ENCODE measurements at regions not wholly inside any gene's neighbourhood (a gene's known extent, or its start where the extent isn't known, plus 50 kb on each side); places are given as distances from the start of the nearest gene placed in this dataset.
"Not testable (repeated sequence)": the region's sequence is repeated elsewhere in the genome, so short reads cannot be mapped to it uniquely, and the experiment has no call there.

- DNase-seq (ENCODE audit: extremely low read depth in 1 of 11, low read depth in 9 of 11, low spot score in 4 of 11) = no peak
Measured at GRCh38 chr5:85340790-85341189, 956.1 kb upstream of the EDIL3 start.

- DNase-seq (ENCODE audit: extremely low read depth in 1 of 11, low read depth in 9 of 11, low spot score in 4 of 11) = no peak
Measured at GRCh38 chr5:85345818-85346217, 961.1 kb upstream of the EDIL3 start.

- DNase-seq (ENCODE audit: extremely low read depth in 1 of 11, low read depth in 9 of 11, low spot score in 4 of 11) = no peak
Measured at GRCh38 chr5:85357309-85357708, 972.6 kb upstream of the EDIL3 start.

GRCh38 chr5:85375525-85375924 is 990.8 kb upstream of the EDIL3 start:
- DNase-seq (ENCODE audit: extremely low read depth in 1 of 11, low read depth in 9 of 11, low spot score in 4 of 11) = no peak

DNA sequence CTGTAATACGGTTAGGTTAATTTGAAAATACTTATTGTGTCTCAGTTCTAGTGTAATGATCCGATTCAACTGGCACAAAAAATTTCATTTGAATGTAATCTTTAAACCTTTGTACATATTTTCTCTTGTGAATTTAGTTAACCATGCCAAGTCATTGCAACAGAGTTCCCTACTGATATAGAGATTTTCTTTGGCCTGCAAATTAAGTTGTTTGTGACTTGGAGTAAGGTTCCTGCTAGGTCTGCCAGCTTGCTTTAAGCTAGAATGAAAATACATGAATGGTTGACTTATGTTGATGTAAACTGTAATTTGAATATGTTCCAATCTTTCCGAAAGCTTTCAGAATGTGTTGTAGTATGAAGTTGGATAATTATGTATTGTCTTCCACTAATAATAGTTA is 1004.1 kb upstream of the EDIL3 start:
- peak in 1 of 11 donors; percentile 1 for DNase-seq (ENCODE audit: extremely low read depth in 1 of 11, low read depth in 9 of 11, low spot score in 4 of 11)

DNA sequence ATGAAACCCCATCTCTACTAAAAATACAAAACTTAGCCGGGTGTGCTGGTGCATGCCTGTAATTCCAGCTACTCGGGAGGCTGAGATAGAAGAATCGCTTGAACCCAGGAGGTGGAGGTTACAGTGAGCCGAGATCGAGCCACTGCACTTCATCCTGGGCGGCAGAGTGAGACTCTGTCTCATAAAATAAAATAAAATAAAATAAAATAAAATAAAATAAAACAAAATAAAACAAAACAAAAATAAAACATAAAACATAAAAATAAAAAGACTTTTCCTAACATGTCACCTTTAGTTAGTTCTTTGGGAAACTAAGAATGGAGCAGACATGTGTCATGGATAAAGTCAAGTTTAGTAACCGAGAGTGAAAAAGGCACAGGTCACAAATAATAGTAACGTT is 1007.6 kb upstream of the EDIL3 start:
- DNase-seq (ENCODE audit: extremely low read depth in 1 of 11, low read depth in 9 of 11, low spot score in 4 of 11) = not testable (repeated sequence)

- no peak for DNase-seq (ENCODE audit: extremely low read depth in 1 of 11, low read depth in 9 of 11, low spot score in 4 of 11)
Measured at GRCh38 chr5:85395526-85395925, 1010.8 kb upstream of the EDIL3 start.

DNA sequence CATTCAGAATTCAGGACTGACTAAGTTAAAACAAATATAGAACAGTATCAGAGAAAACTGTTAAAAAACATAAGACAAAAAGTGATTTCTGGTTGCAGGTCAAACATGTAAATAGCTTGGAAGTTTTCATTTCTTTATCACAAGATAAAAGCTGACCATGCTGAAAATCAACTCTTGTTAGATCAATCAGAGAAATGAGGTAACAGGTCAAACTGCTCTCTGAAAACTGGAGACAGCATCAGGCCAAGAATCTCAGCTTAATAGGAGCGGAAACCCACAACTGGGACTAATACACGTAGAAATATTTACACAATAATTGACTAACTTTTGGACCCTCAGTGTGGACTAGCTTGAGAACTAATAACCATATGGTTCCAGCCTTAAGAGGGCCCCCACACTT is 1012.8 kb upstream of the EDIL3 start:
- no peak for DNase-seq (ENCODE audit: extremely low read depth in 1 of 11, low read depth in 9 of 11, low spot score in 4 of 11)

DNA sequence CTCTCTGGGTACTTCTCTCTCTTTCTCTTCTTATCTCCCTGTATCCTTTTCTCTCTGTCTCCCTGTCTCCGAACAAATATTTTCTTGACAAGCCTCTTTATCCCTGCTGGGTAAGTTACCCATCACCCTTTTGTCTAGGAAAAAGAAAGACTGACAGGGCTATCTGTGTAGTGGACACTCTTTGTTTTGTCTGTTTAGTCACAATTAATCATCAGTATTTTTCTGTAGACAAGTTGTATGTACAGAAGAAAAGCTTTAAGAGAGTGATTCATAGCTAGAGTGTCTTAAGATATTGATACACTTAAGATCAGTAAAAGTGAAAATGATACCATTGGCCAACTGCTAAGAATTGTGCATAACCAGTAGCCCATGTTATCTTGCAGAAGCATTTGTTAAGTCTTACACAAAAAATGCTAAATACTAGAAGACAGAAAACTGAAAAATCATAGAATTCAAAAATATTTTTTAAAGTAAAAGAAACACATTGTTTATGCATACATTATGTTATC is 1043.8 kb upstream of the EDIL3 start:
- DNase-seq (ENCODE audit: extremely low read depth in 1 of 11, low read depth in 9 of 11, low spot score in 4 of 11) = no peak

DNA sequence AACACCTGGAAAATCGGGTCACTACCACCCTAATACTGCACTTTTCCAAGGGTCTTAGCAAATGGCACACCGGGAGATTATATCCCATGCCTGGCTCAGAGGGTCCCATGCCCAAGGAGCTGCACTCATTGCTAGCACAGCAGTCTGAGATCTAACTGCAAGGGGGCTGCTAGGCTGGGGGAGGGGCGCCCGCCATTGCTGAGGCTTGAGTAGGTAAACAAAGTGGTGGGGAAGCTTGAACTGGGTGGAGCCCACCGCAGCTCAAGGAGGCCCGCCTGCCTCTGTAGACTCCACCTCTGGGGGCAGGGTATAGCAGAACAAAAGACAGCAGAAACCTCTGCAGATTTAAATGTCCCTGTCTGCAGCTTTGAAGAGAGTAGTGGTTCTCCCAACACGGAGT is 1047.0 kb upstream of the EDIL3 start:
- DNase-seq (ENCODE audit: extremely low read depth in 1 of 11, low read depth in 9 of 11, low spot score in 4 of 11) = not testable (repeated sequence)

DNA sequence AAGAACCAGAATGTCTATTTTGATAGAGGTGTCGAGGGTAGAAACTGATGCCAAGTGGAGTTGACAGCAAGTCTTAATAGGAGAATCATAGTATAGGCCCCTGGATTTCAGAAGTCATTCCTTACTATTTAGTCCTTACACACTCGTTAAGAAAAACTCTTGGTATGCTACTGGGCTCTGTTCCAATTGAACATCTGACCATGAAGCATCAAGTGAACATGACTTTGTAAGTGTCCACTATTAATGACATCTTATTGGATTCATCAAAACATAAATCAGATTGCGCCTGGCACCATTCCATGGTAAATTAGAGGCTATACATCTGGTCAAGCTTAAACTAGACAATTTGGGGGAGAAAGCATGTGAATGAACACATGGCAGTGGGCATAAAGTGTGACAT is 1056.5 kb upstream of the EDIL3 start:
- DNase-seq (ENCODE audit: extremely low read depth in 1 of 11, low read depth in 9 of 11, low spot score in 4 of 11) = no peak

DNA sequence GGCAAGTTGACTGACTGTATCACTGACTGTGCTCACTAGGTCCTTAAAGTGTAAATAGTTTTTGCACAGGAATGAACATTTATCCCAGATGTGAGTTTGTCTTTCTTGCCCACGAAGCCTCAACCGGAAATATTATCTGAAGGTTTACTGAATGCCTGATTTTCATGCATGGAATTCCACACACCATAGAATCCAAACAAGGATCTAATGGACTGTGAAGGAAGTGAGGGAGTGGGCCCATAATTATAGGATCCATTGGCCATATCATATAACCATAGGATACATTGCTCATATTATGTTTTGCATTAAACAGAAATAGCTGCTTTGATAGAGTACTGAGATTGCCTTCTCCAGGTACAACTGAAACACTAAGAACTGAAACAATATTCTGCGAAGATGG is 1057.2 kb upstream of the EDIL3 start:
- no peak for DNase-seq (ENCODE audit: extremely low read depth in 1 of 11, low read depth in 9 of 11, low spot score in 4 of 11)

- DNase-seq (ENCODE audit: extremely low read depth in 1 of 11, low read depth in 9 of 11, low spot score in 4 of 11) = no peak
Measured at GRCh38 chr5:85452322-85453025, 1067.8 kb upstream of the EDIL3 start.

DNA sequence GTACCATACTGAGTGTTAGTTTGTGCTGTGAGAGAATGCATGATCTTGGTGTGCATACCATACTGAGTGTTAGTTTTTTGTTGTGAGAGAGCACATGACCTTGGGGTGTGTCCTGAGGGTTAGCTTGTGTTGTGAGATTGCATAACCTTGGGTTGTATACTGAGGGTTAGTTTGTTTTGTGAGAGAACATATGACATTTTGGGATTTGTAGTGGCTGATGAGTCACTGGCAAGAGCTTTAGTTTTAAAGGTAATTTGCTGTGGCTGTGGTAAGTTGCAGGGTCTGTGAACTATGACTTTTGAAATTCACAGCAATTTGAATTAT is 1068.3 kb upstream of the EDIL3 start:
- DNase-seq (ENCODE audit: extremely low read depth in 1 of 11, low read depth in 9 of 11, low spot score in 4 of 11) = no peak

DNA sequence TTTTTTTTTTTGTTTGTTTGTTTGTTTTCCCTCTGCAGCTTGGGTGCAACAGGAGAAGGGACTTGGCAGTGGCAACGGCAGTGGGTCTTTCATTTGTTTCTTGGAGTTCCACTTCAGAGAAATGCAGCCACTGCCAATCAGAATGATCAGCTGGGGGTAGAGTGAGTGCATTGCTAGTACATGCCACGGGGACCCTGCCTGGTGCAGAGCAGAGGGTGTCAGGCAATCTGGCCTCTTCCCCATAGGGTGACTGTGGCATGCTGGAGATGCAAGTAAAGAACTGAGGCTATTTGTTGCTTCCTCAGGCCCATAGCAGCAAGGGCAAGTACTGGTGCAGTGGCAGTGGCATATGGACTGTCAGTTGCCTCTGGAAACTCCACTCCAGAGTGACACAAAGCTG is 1073.6 kb upstream of the EDIL3 start:
- DNase-seq (ENCODE audit: extremely low read depth in 1 of 11, low read depth in 9 of 11, low spot score in 4 of 11) = no peak

- DNase-seq (ENCODE audit: extremely low read depth in 1 of 11, low read depth in 9 of 11, low spot score in 4 of 11) = no peak
Measured at GRCh38 chr5:85462957-85463356, 1078.3 kb upstream of the EDIL3 start.

DNA sequence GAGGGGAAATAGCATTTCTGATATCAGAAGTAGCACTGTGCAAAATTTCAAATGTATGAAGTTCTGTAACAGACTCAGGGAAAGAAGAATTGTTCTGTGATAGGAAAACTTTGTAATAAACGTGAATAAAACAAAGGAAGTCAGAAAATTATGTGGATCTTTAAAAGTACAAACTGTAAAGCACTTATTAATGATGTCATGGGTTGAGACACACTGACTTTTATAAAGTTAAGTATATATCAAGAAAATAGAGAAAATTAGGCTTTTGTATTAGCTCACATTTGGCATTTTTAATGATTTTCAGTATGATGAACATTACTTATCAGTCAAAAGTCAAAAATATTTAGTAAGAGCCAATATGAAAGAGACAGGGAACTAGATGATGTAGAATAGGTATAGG is 1081.7 kb upstream of the EDIL3 start:
- no peak for DNase-seq (ENCODE audit: extremely low read depth in 1 of 11, low read depth in 9 of 11, low spot score in 4 of 11)

- DNase-seq (ENCODE audit: extremely low read depth in 1 of 11, low read depth in 9 of 11, low spot score in 4 of 11) = no peak
Measured at GRCh38 chr5:85472749-85473148, 1088.1 kb upstream of the EDIL3 start.

DNA sequence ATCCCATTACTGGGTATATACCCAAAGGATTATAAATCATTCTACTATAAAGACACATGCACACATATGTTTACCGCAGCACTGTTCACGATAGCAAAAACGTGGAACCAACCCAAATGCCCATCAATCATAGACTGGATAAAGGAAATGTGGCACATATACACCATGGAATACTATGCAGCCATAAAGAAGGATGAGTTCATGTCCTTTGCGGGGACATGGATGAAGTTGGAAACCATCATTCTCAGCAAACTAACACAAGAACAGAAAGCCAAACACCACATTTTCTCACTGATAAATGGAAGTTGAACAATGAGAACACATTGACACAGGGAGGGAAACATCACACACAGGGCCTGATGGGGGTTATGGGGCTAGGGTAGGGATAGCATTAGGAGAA is 1090.5 kb upstream of the EDIL3 start:
- not testable (repeated sequence) for DNase-seq (ENCODE audit: extremely low read depth in 1 of 11, low read depth in 9 of 11, low spot score in 4 of 11)

GRCh38 chr5:85476617-85477016 is 1091.9 kb upstream of the EDIL3 start:
- no peak for DNase-seq (ENCODE audit: extremely low read depth in 1 of 11, low read depth in 9 of 11, low spot score in 4 of 11)

GRCh38 chr5:85479849-85480248 is 1095.2 kb upstream of the EDIL3 start:
- no peak for DNase-seq (ENCODE audit: extremely low read depth in 1 of 11, low read depth in 9 of 11, low spot score in 4 of 11)

Measured in renal cortex interstitium (tissue), 11 donors.